ENCODE measurements at regions not wholly inside any gene's neighbourhood (a gene's known extent, or its start where the extent isn't known, plus 50 kb on each side); places are given as distances from the start of the nearest gene placed in this dataset.

DNA sequence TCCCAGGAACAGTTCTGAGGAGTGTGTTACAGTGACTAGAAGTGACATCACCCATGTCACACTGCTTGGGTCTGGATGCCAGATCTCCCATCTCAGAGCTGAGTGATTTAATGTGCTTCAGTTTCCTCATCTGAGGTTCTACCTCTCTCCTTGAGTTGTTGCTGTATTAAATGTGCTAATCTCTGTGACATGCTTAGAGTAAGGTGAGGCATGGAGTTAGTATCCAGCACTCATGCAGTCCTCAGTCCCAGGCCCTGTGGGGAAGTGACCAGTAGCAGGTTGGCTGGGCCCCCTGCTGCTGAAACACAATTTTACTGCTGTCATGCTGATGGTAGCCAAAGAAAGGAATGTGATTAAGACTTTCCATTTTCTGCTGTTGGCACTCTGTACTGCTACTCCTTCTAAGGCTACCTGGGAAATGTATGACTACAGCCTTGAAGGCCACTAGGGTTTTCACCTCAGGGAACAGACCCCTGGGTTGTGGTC is 639.6 kb downstream of the MID1IP1 start:
- Histone ChIP-seq H3K9ac (ENCODE audit: low read length) (no peak overlapping the region), H3K23ac (ENCODE audit: low read length in 2 of 2) (no peak overlapping the region), H3K14ac (ENCODE audit: low read length in 2 of 2) (no peak overlapping the region), H2AFZ (ENCODE audit: low read depth, low read length) (no peak overlapping the region), H3K79me1 (replicated peaks; ENCODE audit: low read length, poor library complexity, severe bottlenecking) (no peaks in the 10 kb centered on the region), H3K9me3 (ENCODE audit: control insufficient read depth, low read length) (peaks cover 10% of the 10 kb centered on the region), H4K8ac (ENCODE audit: low read length) (no peak overlapping the region), H3K36me3 (ENCODE audit: control insufficient read depth in 1 of 2, insufficient read depth in 2 of 2, low read depth in 1 of 2, low read length in 2 of 2) (no peaks in the 10 kb centered on the region), H2BK120ac (ENCODE audit: low read depth, low read length) (no peak overlapping the region), H3K27me3 (ENCODE audit: control insufficient read depth in 1 of 2, insufficient read depth in 1 of 2, low read length in 2 of 2) (peaks cover 0 to 73% of the 10 kb centered on the region in 2 experiments), H3K4me1 (ENCODE audit: control insufficient read depth, insufficient read depth, low read depth, low read length) (no peaks in the 10 kb centered on the region), H3K27ac (ENCODE audit: low read length, poor library complexity, severe bottlenecking) (no peak overlapping the region), H2BK15ac (ENCODE audit: low read depth, poor library complexity, severe bottlenecking) (no peak overlapping the region), H3K18ac (ENCODE audit: low read depth in 1 of 2, low read length in 2 of 2) (no peak overlapping the region), H3K4ac (ENCODE audit: low read depth in 1 of 2, low read length in 2 of 2) (no peak overlapping the region), H3K4me2 (ENCODE audit: low read length, poor library complexity, severe bottlenecking) (no peak overlapping the region), H2BK12ac (ENCODE audit: low read length in 2 of 2) (no peak overlapping the region), H4K91ac (ENCODE audit: low read length) (no peak overlapping the region), H3K4me3 (ENCODE audit: insufficient read depth in 1 of 2, low read depth in 1 of 2, low read length in 2 of 2) (no peak overlapping the region), H2BK5ac (ENCODE audit: low read depth, low read length, poor library complexity, severe bottlenecking) (no peak overlapping the region), H2AK5ac (ENCODE audit: low read length, severe bottlenecking) (no peak overlapping the region)
- DNase-seq = no peak

DNA sequence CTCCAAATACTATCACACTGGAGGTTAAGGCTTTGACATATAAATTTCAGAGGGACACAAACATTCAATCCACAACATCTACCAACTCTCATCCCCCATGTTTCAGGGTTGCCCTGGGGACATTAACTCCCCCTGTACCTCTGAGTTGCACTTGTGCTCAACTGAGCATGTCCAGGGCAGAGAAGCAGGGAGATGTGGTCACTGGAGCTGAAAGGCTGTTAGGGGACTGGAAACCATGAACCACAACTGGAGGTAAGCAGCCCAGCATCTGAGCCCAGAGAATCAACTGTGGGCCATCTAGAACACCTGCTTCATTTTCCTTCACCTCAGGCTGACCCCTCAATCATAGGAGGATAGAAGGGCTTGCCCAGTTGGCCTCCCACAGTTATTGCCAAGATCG is 641.1 kb downstream of the MID1IP1 start:
- H2BK15ac ChIP-seq (ENCODE audit: low read depth, poor library complexity, severe bottlenecking) = no peak overlapping the region
- no peaks in the 10 kb centered on the region for H3K79me1 ChIP-seq (replicated peaks; ENCODE audit: low read length, poor library complexity, severe bottlenecking)
- no peak overlapping the region for H3K4me2 ChIP-seq (ENCODE audit: low read length, poor library complexity, severe bottlenecking)
- no peaks in the 10 kb centered on the region for H3K4me1 ChIP-seq (ENCODE audit: control insufficient read depth, insufficient read depth, low read depth, low read length)
- no peak overlapping the region for H2BK120ac ChIP-seq (ENCODE audit: low read depth, low read length)
- H3K9ac ChIP-seq (ENCODE audit: low read length) = no peak overlapping the region
- H3K14ac ChIP-seq (ENCODE audit: low read length in 2 of 2) = no peak overlapping the region
- WGBS = 95% methylated on average over 1 of the region's 1 CpG
- no peak overlapping the region for H3K4me3 ChIP-seq (ENCODE audit: insufficient read depth in 1 of 2, low read depth in 1 of 2, low read length in 2 of 2)
- no peak overlapping the region for H3K18ac ChIP-seq (ENCODE audit: low read depth in 1 of 2, low read length in 2 of 2)
- H3K27ac ChIP-seq (ENCODE audit: low read length, poor library complexity, severe bottlenecking) = no peak overlapping the region
- H3K4ac ChIP-seq (ENCODE audit: low read depth in 1 of 2, low read length in 2 of 2) = no peak overlapping the region
- H2BK12ac ChIP-seq (ENCODE audit: low read length in 2 of 2) = no peak overlapping the region
- no peak overlapping the region for H2AFZ ChIP-seq (ENCODE audit: low read depth, low read length)
- H3K9me3 ChIP-seq (ENCODE audit: control insufficient read depth, low read length) = peaks cover 5% of the 10 kb centered on the region
- H4K8ac ChIP-seq (ENCODE audit: low read length) = no peak overlapping the region
- H3K23ac ChIP-seq (ENCODE audit: low read length in 2 of 2) = no peak overlapping the region
- H2AK5ac ChIP-seq (ENCODE audit: low read length, severe bottlenecking) = no peak overlapping the region
- no peak overlapping the region for H4K91ac ChIP-seq (ENCODE audit: low read length)
- no peaks in the 10 kb centered on the region for H3K36me3 ChIP-seq (ENCODE audit: control insufficient read depth in 1 of 2, insufficient read depth in 2 of 2, low read depth in 1 of 2, low read length in 2 of 2)
- no peak overlapping the region for H2BK5ac ChIP-seq (ENCODE audit: low read depth, low read length, poor library complexity, severe bottlenecking)
- peaks cover 0 to 81% of the 10 kb centered on the region in 2 experiments for H3K27me3 ChIP-seq (ENCODE audit: control insufficient read depth in 1 of 2, insufficient read depth in 1 of 2, low read length in 2 of 2)
- DNase-seq = no peak

DNA sequence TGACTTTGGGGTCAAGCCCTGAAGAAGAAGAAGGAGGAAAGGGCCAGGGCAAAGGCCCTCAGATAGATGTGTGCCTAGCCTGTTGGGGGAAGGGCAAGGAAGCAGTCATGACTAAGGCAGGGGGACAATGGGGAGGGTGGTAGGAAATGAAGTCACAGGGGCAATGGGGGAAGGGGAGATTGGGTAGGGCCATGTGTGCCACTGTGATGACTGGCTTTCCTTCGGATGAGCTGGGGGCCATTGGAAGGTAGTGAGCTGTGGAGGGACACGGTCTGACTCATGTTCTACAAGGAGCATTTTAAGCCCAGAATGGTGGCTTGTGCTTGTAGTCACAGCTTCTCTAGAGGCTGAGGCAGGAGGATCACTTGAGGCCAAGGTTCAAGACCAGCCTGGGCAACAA is 642.0 kb downstream of the MID1IP1 start:
- H3K27me3 ChIP-seq (ENCODE audit: control insufficient read depth in 1 of 2, insufficient read depth in 1 of 2, low read length in 2 of 2) = peaks cover 0 to 81% of the 10 kb centered on the region in 2 experiments
- no peak overlapping the region for H4K91ac ChIP-seq (ENCODE audit: low read length)
- no peak overlapping the region for H4K8ac ChIP-seq (ENCODE audit: low read length)
- no peak for DNase-seq
- H3K4me2 ChIP-seq (ENCODE audit: low read length, poor library complexity, severe bottlenecking) = no peak overlapping the region
- no peak overlapping the region for H3K27ac ChIP-seq (ENCODE audit: low read length, poor library complexity, severe bottlenecking)
- H3K9ac ChIP-seq (ENCODE audit: low read length) = no peak overlapping the region
- H3K4me1 ChIP-seq (ENCODE audit: control insufficient read depth, insufficient read depth, low read depth, low read length) = no peaks in the 10 kb centered on the region
- WGBS = 58% methylated on average over 2 of the region's 2 CpGs
- H3K79me1 ChIP-seq (replicated peaks; ENCODE audit: low read length, poor library complexity, severe bottlenecking) = no peaks in the 10 kb centered on the region
- H3K4me3 ChIP-seq (ENCODE audit: insufficient read depth in 1 of 2, low read depth in 1 of 2, low read length in 2 of 2) = no peak overlapping the region
- no peak overlapping the region for H2BK120ac ChIP-seq (ENCODE audit: low read depth, low read length)
- H3K23ac ChIP-seq (ENCODE audit: low read length in 2 of 2) = no peak overlapping the region
- peak overlapping the region in 1 of 2 experiments; percentile 48 for H3K14ac ChIP-seq (ENCODE audit: low read length in 2 of 2)
- no peaks in the 10 kb centered on the region for H3K36me3 ChIP-seq (ENCODE audit: control insufficient read depth in 1 of 2, insufficient read depth in 2 of 2, low read depth in 1 of 2, low read length in 2 of 2)
- no peak overlapping the region for H2BK5ac ChIP-seq (ENCODE audit: low read depth, low read length, poor library complexity, severe bottlenecking)
- H3K9me3 ChIP-seq (ENCODE audit: control insufficient read depth, low read length) = no peaks in the 10 kb centered on the region
- H2AFZ ChIP-seq (ENCODE audit: low read depth, low read length) = no peak overlapping the region
- no peak overlapping the region for H2BK15ac ChIP-seq (ENCODE audit: low read depth, poor library complexity, severe bottlenecking)
- H2BK12ac ChIP-seq (ENCODE audit: low read length in 2 of 2) = no peak overlapping the region
- no peak overlapping the region for H2AK5ac ChIP-seq (ENCODE audit: low read length, severe bottlenecking)
- H3K4ac ChIP-seq (ENCODE audit: low read depth in 1 of 2, low read length in 2 of 2) = no peak overlapping the region
- no peak overlapping the region for H3K18ac ChIP-seq (ENCODE audit: low read depth in 1 of 2, low read length in 2 of 2)

DNA sequence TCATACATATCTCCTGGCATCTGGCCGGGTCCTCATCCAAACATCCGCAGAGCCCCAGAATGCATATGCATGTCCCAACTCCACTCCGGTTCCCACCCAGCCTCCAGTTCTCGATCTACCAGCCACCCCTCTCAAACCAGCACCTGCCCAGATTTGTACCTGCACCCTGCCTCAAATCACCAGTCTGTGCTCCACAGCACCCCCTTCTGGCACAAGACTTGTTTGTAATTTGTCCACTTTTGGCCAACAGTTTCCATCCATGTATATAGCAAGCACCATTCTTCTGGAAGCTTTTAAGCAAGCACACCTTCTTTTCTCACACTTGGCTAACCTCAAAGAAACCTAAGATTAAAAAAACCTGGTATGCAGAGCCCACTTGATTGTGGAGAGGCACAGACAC is 644.1 kb downstream of the MID1IP1 start:
- Histone ChIP-seq H4K91ac (ENCODE audit: low read length) (no peak overlapping the region), H3K27ac (ENCODE audit: low read length, poor library complexity, severe bottlenecking) (no peak overlapping the region), H3K79me1 (replicated peaks; ENCODE audit: low read length, poor library complexity, severe bottlenecking) (no peaks in the 10 kb centered on the region), H2BK15ac (ENCODE audit: low read depth, poor library complexity, severe bottlenecking) (no peak overlapping the region), H3K36me3 (ENCODE audit: control insufficient read depth in 1 of 2, insufficient read depth in 2 of 2, low read depth in 1 of 2, low read length in 2 of 2) (no peaks in the 10 kb centered on the region), H3K18ac (ENCODE audit: low read depth in 1 of 2, low read length in 2 of 2) (no peak overlapping the region), H3K27me3 (ENCODE audit: control insufficient read depth in 1 of 2, insufficient read depth in 1 of 2, low read length in 2 of 2) (peaks cover 0 to 74% of the 10 kb centered on the region in 2 experiments), H2AK5ac (ENCODE audit: low read length, severe bottlenecking) (no peak overlapping the region), H3K14ac (ENCODE audit: low read length in 2 of 2) (no peak overlapping the region), H3K4me3 (ENCODE audit: insufficient read depth in 1 of 2, low read depth in 1 of 2, low read length in 2 of 2) (no peak overlapping the region), H2AFZ (ENCODE audit: low read depth, low read length) (no peak overlapping the region), H3K9ac (ENCODE audit: low read length) (no peak overlapping the region), H3K4me2 (ENCODE audit: low read length, poor library complexity, severe bottlenecking) (no peak overlapping the region), H3K4me1 (ENCODE audit: control insufficient read depth, insufficient read depth, low read depth, low read length) (no peaks in the 10 kb centered on the region), H3K23ac (ENCODE audit: low read length in 2 of 2) (no peak overlapping the region), H2BK120ac (ENCODE audit: low read depth, low read length) (no peak overlapping the region), H2BK12ac (ENCODE audit: low read length in 2 of 2) (no peak overlapping the region), H2BK5ac (ENCODE audit: low read depth, low read length, poor library complexity, severe bottlenecking) (no peak overlapping the region), H3K9me3 (ENCODE audit: control insufficient read depth, low read length) (peaks cover 10% of the 10 kb centered on the region), H3K4ac (ENCODE audit: low read depth in 1 of 2, low read length in 2 of 2) (no peak overlapping the region), H4K8ac (ENCODE audit: low read length) (no peak overlapping the region)
- no peak for DNase-seq
- WGBS = 89% methylated on average over 4 of the region's 4 CpGs
